ENCODE measurements at regions not wholly inside any gene's neighbourhood (a gene's known extent, or its start where the extent isn't known, plus 50 kb on each side); places are given as distances from the start of the nearest gene placed in this dataset.

GRCh38 chr2:146227152-146228019 lies 1617.4 kb upstream of the ACVR2A start:
- no peak for DNase-seq
- peaks cover 0 to 2% (median 0%) of the 10 kb centered on the region in 3 donors for H3K27me3 Mint-ChIP-seq (ENCODE audit: low read depth in 3 of 3)
- H3K9me3 Mint-ChIP-seq = peaks cover 0 to 13% (median 4%) of the 10 kb centered on the region in 6 donors
- H3K4me3 Mint-ChIP-seq = peak overlapping the region in 1 of 5 donors; percentile 31
- H3K4me1 Mint-ChIP-seq = peaks cover 11 to 12% of the 10 kb centered on the region in 2 donors
- no peak overlapping the region for H3K27ac Mint-ChIP-seq
- H3K36me3 Mint-ChIP-seq = peaks cover 0 to 3% (median 0%) of the 10 kb centered on the region in 3 donors

- Mint-ChIP-seq H3K27ac (no peak overlapping the region), H3K27me3 (ENCODE audit: low read depth in 3 of 3) (peaks cover 0 to 2% (median 0%) of the 10 kb centered on the region in 3 donors), H3K9me3 (peaks cover 0 to 13% (median 4%) of the 10 kb centered on the region in 6 donors), H3K4me3 (no peak overlapping the region), H3K36me3 (peaks cover 0 to 3% (median 0%) of the 10 kb centered on the region in 3 donors), H3K4me1 (peaks cover 11 to 12% of the 10 kb centered on the region in 2 donors)
- DNase-seq = no peak
These were observed 1618.8 kb upstream of the ACVR2A start for GRCh38 chr2:146226077-146226476.

- no peak overlapping the region for H3K4me3 Mint-ChIP-seq
- H3K27ac Mint-ChIP-seq = no peak overlapping the region
- H3K4me1 Mint-ChIP-seq = no peaks in the 10 kb centered on the region
- H3K9me3 Mint-ChIP-seq = peaks cover 0 to 4% (median 2%) of the 10 kb centered on the region in 6 donors
- no peak for DNase-seq
- H3K27me3 Mint-ChIP-seq (ENCODE audit: low read depth in 3 of 3) = no peaks in the 10 kb centered on the region
- H3K36me3 Mint-ChIP-seq = no peaks in the 10 kb centered on the region
These were observed 1623.0 kb upstream of the ACVR2A start for GRCh38 chr2:146221826-146222225.

GRCh38 chr2:146220957-146221356 lies 1623.9 kb upstream of the ACVR2A start:
- Mint-ChIP-seq H3K36me3 (no peaks in the 10 kb centered on the region), H3K4me1 (no peaks in the 10 kb centered on the region), H3K9me3 (peaks cover 0 to 6% (median under 1%) of the 10 kb centered on the region in 6 donors), H3K27me3 (ENCODE audit: low read depth in 3 of 3) (no peaks in the 10 kb centered on the region), H3K4me3 (no peak overlapping the region), H3K27ac (no peak overlapping the region)
- DNase-seq = no peak

GRCh38 chr2:146214394-146214929 lies 1630.4 kb upstream of the ACVR2A start:
- Mint-ChIP-seq H3K4me1 (no peaks in the 10 kb centered on the region), H3K27ac (no peak overlapping the region), H3K4me3 (no peak overlapping the region), H3K9me3 (peaks cover 4 to 33% (median 8%) of the 10 kb centered on the region in 6 donors), H3K36me3 (no peaks in the 10 kb centered on the region), H3K27me3 (ENCODE audit: low read depth in 3 of 3) (no peaks in the 10 kb centered on the region)
- DNase-seq = no peak

GRCh38 chr2:146213674-146214073 lies 1631.2 kb upstream of the ACVR2A start:
- peaks cover 4 to 33% (median 7%) of the 10 kb centered on the region in 6 donors for H3K9me3 Mint-ChIP-seq
- no peaks in the 10 kb centered on the region for H3K27me3 Mint-ChIP-seq (ENCODE audit: low read depth in 3 of 3)
- no peak for DNase-seq
- no peaks in the 10 kb centered on the region for H3K4me1 Mint-ChIP-seq
- no peak overlapping the region for H3K4me3 Mint-ChIP-seq
- H3K36me3 Mint-ChIP-seq = no peaks in the 10 kb centered on the region
- H3K27ac Mint-ChIP-seq = no peak overlapping the region

GRCh38 chr2:146212602-146213001 lies 1632.2 kb upstream of the ACVR2A start:
- H3K9me3 Mint-ChIP-seq = peaks cover 4 to 36% (median 7%) of the 10 kb centered on the region in 6 donors
- no peaks in the 10 kb centered on the region for H3K36me3 Mint-ChIP-seq
- DNase-seq = no peak
- H3K27ac Mint-ChIP-seq = no peak overlapping the region
- H3K4me1 Mint-ChIP-seq = no peaks in the 10 kb centered on the region
- H3K27me3 Mint-ChIP-seq (ENCODE audit: low read depth in 3 of 3) = no peaks in the 10 kb centered on the region
- H3K4me3 Mint-ChIP-seq = no peak overlapping the region

GRCh38 chr2:146209842-146210275 lies 1635.0 kb upstream of the ACVR2A start:
- no peaks in the 10 kb centered on the region for H3K27me3 Mint-ChIP-seq (ENCODE audit: low read depth in 3 of 3)
- no peaks in the 10 kb centered on the region for H3K36me3 Mint-ChIP-seq
- peaks cover 4 to 38% (median 9%) of the 10 kb centered on the region in 6 donors for H3K9me3 Mint-ChIP-seq
- H3K4me1 Mint-ChIP-seq = no peaks in the 10 kb centered on the region
- H3K4me3 Mint-ChIP-seq = no peak overlapping the region
- no peak for DNase-seq
- no peak overlapping the region for H3K27ac Mint-ChIP-seq

GRCh38 chr2:146207901-146208300 lies 1636.9 kb upstream of the ACVR2A start:
- H3K36me3 Mint-ChIP-seq = no peaks in the 10 kb centered on the region
- DNase-seq = no peak
- H3K4me1 Mint-ChIP-seq = no peaks in the 10 kb centered on the region
- peaks cover 4 to 26% (median 9%) of the 10 kb centered on the region in 6 donors for H3K9me3 Mint-ChIP-seq
- H3K27me3 Mint-ChIP-seq (ENCODE audit: low read depth in 3 of 3) = no peaks in the 10 kb centered on the region
- H3K4me3 Mint-ChIP-seq = no peak overlapping the region
- no peak overlapping the region for H3K27ac Mint-ChIP-seq

GRCh38 chr2:146207417-146207816 lies 1637.4 kb upstream of the ACVR2A start:
- Mint-ChIP-seq H3K4me1 (no peaks in the 10 kb centered on the region), H3K27me3 (ENCODE audit: low read depth in 3 of 3) (no peaks in the 10 kb centered on the region), H3K27ac (no peak overlapping the region), H3K9me3 (peaks cover 4 to 26% (median 9%) of the 10 kb centered on the region in 6 donors), H3K4me3 (no peak overlapping the region), H3K36me3 (no peaks in the 10 kb centered on the region)
- no peak for DNase-seq

- Mint-ChIP-seq H3K9me3 (peaks cover 0 to 25% (median 7%) of the 10 kb centered on the region in 6 donors), H3K36me3 (no peaks in the 10 kb centered on the region), H3K27me3 (ENCODE audit: low read depth in 3 of 3) (no peaks in the 10 kb centered on the region), H3K27ac (no peak overlapping the region), H3K4me3 (no peak overlapping the region), H3K4me1 (no peaks in the 10 kb centered on the region)
- DNase-seq = no peak
These were observed 1641.7 kb upstream of the ACVR2A start for GRCh38 chr2:146203064-146203624.

- Mint-ChIP-seq H3K9me3 (peaks cover 0 to 25% (median 9%) of the 10 kb centered on the region in 6 donors), H3K27me3 (ENCODE audit: low read depth in 3 of 3) (peaks cover 0 to 2% (median 0%) of the 10 kb centered on the region in 3 donors), H3K4me1 (no peaks in the 10 kb centered on the region), H3K4me3 (no peak overlapping the region), H3K27ac (no peak overlapping the region), H3K36me3 (no peaks in the 10 kb centered on the region)
- DNase-seq = no peak
These were observed 1651.2 kb upstream of the ACVR2A start for GRCh38 chr2:146193619-146194018.

- Mint-ChIP-seq H3K9me3 (peaks cover 2 to 16% (median 6%) of the 10 kb centered on the region in 6 donors), H3K4me1 (no peaks in the 10 kb centered on the region), H3K4me3 (no peak overlapping the region), H3K36me3 (no peaks in the 10 kb centered on the region), H3K27ac (no peak overlapping the region), H3K27me3 (ENCODE audit: low read depth in 3 of 3) (peaks cover 0 to 4% (median 2%) of the 10 kb centered on the region in 3 donors)
- DNase-seq = no peak
These were observed 1655.3 kb upstream of the ACVR2A start for GRCh38 chr2:146189541-146189940.

- Mint-ChIP-seq H3K27ac (no peak overlapping the region), H3K4me1 (no peaks in the 10 kb centered on the region), H3K9me3 (peaks cover 2 to 31% (median 10%) of the 10 kb centered on the region in 6 donors), H3K36me3 (no peaks in the 10 kb centered on the region), H3K4me3 (no peak overlapping the region), H3K27me3 (ENCODE audit: low read depth in 3 of 3) (peaks cover 0 to 3% (median 0%) of the 10 kb centered on the region in 3 donors)
- DNase-seq = no peak
These were observed 1654.0 kb upstream of the ZEB2 start for GRCh38 chr2:146173934-146174333.
